Hematopoietic multipotent progenitor cell treated with erythropoietin and hydrocortisone succinate and interleukin-3 and kit ligand, for 17 days (in vitro differentiated cells): ENCODE measurements at regions not wholly inside any gene's neighbourhood (a gene's known extent, or its start where the extent isn't known, plus 50 kb on each side); places are given as distances from the start of the nearest gene placed in this dataset.

Source experiments
- DNase-seq: peaks from one replicate; pipeline ENCODE4 v3.0.0-alpha.2; 2015; ENCODE audit warnings: low spot score

DNA sequence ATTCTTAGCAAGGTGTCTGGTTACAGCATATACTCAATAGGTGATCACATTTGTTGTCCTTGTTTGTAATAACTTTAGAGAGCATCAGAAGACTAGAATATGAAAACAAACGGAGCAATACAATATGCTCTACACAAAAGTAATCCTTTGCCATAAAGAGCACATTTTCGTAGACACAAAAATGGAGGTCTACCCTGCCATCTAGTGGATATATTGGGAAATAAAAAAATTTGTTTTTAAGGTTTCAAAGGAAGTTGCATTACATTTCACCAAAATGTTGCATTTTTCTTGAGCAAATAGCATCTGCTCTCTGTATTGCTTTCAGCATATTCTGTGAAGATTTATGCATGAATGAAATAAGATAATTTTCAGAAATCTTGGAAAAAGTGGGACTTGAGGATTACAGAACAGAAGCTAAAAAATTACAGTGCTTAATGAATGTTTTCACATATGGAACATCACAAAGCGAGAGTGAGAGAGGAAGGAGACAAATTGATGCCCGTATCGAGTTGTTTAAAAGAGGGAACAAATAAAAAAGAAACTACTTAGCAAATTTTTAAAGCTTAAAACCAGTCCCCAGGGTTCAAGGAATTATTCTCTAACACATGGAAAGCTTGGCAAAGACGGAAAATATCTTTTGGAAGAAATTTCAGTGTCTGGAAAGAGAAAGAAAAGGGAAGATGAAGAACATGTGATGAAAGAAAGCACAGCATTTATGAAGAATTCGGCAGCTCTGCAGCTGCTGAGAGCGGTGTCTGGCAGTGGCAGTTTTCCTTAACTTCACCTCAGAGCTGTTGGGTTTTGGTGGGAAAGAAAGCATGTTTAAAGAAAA, 390.1 kb downstream of the ANKRD50 start:
- no peak for DNase-seq

GRCh38 chr4:124325690-124326089, 386.8 kb downstream of the ANKRD50 start:
- no peak for DNase-seq

GRCh38 chr4:124329134-124329533, 383.4 kb downstream of the ANKRD50 start:
- no peak for DNase-seq

DNA sequence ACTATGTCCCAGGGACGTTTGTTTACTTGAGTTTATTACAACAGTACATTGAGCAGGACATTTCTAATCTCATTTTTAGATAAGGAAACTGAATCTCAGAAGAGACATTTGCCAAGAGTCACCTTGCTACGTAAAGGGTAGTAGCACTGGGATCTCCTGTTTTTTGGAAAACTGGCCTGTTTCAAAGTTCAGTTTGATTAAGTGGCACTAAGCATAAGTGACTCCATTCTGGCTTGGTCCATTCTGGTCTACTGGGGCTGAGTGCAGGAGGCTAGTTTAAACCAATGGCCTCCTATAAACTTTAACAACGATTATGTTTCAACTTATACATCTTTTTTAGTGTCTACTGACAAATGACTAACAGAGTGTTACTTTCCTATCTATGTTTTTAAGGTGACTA, 382.5 kb downstream of the ANKRD50 start:
- no peak for DNase-seq

DNA sequence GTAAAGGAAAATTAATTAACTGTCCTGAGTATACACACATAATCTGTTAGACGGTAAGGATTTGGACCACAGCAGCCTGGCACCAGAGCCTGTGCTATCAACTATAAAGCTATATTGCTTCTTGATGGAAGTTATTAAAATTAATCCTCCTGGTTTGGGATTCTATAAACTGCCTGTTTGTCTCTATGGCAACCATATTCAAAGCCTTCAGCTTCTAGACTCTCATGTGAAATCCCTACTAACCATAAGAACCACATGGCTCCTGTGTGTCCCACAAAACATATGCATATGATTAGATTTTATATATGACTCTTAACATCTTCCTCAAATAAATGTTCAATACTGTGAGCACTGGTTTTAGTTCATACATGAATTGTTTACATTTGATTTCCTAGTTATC, 380.8 kb downstream of the ANKRD50 start:
- DNase-seq = no peak

DNA sequence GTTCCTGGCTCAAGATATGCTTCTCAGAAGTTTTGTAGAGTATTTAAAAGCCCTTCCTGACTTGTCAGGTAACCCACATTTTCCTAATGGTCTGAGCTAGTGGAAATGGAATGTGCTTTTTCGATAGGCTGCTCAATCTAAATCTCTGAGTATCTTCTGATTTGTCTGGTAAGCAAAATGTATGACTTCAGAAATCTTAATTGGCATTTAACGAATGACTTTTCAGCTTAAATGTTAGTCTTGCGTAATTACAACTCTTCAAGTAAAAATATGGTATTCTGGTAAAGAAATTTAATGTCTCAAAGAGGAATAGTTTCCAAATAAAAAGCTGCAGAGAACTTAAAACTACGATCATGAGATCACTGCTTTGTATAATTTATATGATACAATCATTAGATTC, 379.1 kb downstream of the ANKRD50 start:
- no peak for DNase-seq

GRCh38 chr4:124334119-124334518, 378.4 kb downstream of the ANKRD50 start:
- no peak for DNase-seq

GRCh38 chr4:124337874-124338273, 374.7 kb downstream of the ANKRD50 start:
- DNase-seq = no peak

DNA sequence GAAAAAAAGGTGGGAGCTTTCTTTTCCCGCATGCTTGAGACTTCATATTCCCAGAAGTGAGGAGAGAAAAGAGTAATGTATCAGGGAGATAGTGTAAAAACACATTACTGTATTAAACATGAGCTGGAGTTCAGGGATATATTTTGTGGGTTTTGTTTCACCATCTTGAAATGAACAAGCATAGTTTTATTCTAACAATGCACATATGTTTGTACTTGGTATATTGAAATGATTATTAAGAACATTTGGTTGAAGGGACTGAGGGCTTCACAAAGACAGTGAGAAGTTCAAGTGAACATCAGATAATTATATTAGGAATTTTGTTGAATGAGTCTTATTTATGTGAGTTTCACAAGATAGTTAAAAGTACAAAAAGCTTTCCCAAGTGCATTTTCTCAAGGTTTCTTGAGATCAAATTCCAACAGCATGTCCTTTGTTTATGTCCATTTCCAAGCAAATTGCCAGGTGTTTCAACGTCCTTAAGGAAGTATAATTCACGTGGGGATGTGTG, 368.8 kb downstream of the ANKRD50 start:
- no peak for DNase-seq

DNA sequence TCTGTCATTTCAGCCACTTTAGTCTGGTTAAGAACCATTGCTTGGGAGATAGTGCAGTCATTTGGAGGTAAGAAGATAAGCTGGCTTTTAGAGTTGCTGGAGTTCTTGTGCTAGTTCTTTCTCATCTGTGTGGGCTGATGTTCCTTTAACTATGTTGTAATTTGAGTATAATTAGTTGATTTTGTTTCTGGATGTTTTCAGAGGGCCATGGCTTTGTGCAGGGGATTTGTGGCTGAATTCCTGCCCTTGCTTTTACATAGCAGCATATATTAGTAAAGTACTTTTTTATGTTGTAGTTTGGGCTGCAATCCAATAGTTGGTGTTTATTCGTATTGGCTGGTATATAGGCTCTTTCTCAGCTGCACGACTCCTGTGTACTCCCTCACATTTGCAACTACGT, 339.6 kb downstream of the ANKRD50 start:
- DNase-seq = no peak

DNA sequence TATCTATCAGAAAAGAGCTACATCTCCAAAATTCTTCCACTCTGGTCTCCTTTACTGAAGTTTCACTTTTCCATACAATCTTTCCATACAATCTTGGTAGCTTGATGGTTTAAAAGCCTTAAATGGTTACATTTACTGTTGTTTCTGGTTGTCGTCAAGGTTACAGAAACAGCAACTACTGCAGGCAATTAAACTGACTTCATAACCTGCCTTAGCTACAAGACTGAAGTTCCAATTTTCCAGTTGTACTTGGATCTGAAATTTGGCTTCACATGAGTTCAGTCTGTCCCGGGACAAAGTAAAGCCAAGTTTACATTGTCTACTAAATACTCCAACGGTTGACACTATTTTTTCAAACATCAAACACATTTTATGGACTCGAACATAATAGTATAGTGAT, 326.4 kb downstream of the ANKRD50 start:
- DNase-seq = no peak

- no peak for DNase-seq
Measured at GRCh38 chr4:124386648-124387047, 325.9 kb downstream of the ANKRD50 start.

DNA sequence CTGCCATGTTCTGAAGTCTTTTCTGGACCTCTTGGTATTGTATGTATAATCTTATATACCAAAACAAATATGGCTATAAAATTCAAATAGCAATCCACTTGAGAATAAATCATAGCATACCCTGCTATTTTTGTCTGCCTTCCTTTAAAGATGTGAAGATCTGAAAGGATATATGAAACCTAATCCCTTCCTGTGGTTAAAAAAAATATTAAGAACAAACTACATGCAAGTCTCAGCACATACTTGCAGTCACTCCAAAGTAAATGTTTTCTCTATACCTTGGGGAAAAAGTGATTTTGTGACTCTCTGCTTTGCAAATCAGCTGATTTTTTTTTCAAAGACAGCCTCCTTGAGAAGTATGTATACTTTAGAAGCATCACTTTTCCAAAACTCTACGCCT, 322.9 kb downstream of the ANKRD50 start:
- DNase-seq = no peak

GRCh38 chr4:124390861-124391260, 321.7 kb downstream of the ANKRD50 start:
- DNase-seq = no peak

DNA sequence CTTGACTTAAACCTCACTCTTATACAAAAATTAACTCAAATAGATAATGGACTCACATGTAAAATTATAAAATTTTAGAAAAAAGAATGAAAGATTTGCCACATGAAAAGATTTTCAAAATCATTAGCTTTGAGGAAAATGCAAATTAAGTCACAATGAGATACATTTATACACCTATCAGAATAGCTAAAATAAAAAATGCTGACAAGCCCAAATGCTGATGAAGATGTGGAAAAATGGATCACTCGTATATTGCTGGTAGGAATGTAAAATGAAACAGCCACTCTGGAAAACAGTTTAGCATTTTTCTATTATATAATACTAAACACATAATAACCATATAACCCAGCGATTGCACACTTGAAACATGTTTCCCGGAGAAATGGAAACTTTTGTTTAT, 316.2 kb downstream of the ANKRD50 start:
- no peak for DNase-seq

DNA sequence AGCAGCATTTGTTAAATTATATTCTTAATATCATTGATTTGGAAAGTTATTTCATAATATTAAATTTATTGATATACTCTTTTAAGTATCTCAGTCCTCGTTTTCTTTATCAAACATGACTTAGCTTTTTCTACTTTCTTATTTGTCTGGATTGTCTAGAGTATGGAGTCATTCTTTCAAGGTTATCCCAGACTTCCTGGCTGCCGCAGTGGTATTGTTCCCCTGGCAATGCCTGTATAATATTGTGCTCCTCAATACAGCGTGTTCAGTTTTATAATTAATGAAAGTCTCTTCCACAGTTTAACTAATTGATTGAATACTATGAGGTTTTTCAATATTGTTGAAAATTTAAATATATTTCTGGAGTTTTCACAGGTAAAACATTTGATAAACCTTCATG, 310.9 kb downstream of the ANKRD50 start:
- DNase-seq = no peak

GRCh38 chr4:124409044-124409443, 303.5 kb downstream of the ANKRD50 start:
- DNase-seq = no peak

DNA sequence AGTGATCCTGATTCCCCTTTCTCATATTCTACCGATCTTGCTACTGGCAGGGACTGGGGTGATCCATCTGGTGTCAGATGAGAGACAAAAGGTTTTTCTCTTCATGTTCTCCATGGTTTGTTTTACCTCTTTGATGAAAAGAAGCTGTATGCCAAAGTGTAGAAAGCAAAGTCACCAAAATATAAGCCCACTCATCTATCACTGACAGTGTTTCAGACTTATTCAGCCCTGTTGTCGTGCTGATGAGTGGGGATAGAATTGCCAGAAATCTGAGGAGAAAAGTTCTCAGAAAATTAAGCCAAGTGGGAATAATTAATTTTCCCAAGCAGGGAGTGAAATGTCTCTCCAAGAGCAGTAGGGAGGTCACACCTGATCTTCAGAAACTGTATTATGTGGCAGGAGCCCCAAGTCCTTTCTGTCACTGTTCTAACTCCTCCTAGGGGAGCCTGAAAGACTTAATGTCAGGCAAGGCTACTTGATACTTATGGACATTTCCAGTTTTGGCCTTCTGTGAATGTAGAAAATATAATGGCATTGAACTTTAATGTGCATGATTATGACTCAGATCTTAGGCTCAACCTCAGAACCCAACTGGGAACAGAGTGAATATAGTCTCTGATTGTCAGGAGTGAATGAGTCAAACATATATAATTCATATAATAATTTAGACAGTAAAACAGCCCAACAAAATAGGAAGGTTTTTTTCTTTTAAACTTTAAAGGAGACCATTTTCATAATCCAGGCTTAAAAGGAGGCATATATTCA, 298.1 kb downstream of the ANKRD50 start:
- DNase-seq = no peak

- no peak for DNase-seq
Measured at GRCh38 chr4:124415146-124415545, 297.4 kb downstream of the ANKRD50 start.

- no peak for DNase-seq
Measured at GRCh38 chr4:124417371-124417770, 295.2 kb downstream of the ANKRD50 start.

DNA sequence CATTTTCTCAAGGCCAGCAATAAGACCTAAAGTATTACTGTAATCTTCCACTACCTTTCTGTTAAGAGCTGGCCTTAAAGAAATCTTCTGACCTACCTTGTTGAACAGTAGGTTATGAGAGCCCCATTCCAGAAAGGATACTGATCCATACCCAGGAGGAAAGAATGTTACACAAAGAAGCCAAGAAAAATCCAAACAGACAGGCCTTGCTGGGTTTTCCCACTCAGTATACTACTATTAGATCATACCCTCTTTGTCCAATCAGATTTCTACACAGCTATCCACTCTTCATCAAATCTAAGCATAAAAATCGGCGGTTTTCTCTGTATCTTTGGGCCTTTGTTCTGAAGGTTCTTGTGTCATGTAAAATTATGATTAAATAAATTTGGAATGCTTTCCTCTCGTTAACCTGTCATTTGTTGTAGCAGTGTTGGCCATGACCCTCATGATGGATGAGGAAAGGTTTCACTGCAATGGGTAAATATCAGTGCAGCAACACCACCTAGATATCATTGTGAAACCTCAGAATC, 292.3 kb downstream of the ANKRD50 start:
- DNase-seq = no peak

- no peak for DNase-seq
Measured at GRCh38 chr4:124423160-124423559, 289.4 kb downstream of the ANKRD50 start.

- no peak for DNase-seq
Measured at GRCh38 chr4:124426279-124426678, 286.3 kb downstream of the ANKRD50 start.
